ENCODE measurements at regions not wholly inside any gene's neighbourhood (a gene's known extent, or its start where the extent isn't known, plus 50 kb on each side); places are given as distances from the start of the nearest gene placed in this dataset.
A peak's percentile ranks its signal among the peaks of the same experiment; 100 is the strongest.
"Not testable (repeated sequence)": the region's sequence is repeated elsewhere in the genome, so short reads cannot be mapped to it uniquely, and the experiment has no call there.

DNA sequence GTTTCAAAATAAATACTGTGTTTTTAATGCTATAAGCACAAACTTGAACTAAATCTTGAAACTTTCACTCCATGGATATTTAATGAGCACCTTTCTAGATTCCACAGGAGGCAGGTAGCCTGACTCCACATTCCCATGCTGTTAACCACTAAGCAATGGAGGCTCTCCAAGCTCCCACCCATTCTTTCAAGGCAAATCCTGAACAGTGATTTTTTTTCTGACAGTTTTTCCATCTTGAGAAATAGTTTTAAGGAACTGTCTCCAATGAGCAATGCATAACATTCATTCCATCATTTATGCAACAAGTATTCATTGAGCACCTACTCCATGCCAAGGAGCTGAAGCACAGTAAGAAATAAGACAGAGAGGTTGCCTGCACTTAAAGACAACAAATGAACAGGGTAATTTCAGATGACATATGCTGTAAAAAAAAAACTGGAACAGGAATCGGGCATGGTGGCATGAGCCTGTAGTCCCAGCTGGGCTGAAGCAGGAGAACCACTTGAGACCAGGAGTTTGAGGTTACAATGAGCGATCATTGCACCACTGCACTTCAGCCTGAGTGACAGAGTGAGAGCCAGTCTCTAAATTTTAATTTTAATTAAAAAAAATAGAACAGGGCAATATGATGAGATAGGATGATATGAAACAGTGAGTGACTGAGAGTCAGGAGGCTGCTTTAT, 102.3 kb upstream of the CPSF6 start:
- DNase-seq: no peak

DNA sequence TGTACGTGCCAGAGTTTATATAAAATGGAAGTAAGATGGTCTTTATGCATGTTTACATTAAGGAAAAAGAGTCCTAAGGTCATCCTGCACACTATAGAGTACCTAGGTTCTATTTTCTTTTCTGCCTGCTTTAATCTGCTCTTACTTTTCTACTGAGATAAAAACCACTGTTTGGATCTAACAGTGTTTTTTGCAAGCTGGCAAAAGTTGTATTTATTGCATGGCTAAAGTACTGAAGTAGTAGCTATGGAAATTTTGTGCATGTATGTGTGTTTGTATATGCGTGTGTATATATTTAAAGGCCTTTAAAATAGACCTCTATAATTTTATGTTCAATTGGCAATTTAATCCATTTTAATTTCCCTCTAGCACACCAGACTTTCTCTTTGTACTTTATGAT, 98.3 kb upstream of the CPSF6 start:
- no peak for DNase-seq

- DNase-seq: no peak
These were observed 90.1 kb upstream of the CPSF6 start for GRCh38 chr12:69149270-69149669.

- DNase-seq: no peak
These were observed 89.1 kb upstream of the CPSF6 start for GRCh38 chr12:69150083-69150795.

DNA sequence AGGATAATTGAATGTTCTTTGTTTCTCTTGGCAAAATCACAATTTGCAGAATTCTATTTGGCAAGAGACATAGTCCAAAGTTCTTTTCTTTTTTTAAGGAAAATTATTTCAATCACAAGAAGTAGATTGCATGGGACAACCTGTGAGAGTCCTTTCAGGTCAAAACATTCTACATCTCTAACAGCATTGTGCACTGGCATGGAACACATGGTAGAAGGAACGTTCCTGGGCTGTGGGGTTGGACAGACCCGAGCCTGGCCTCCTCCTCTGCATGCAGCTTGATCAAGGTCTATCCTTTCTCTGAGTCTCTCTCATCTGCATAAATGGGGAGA, 88.6 kb upstream of the CPSF6 start:
- DNase-seq: no peak

DNA sequence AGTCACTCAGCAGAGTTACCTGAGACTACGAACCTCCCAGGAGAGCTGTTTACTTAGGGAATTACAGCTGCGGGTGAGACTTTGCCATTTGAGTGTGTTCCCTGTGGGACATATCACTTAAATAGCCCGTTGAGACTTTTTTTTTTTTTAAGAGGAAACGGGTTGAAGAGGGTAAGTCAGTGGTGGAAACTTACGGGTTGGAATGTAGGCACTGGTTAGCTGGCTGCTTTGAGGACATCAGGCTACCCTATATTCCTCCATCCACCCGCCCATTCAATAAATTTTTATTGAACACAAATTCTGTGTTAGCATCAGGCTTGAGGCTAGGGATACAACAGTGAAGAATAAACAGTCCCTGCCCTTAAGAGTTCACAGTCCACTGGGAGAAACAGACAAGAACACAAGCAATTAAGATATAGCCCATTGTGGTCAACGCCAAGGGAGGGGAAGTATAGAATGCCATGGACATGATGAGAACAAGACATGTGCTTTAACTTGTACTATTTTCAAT, 88.1 kb upstream of the CPSF6 start:
- DNase-seq: no peak

- peak; percentile 49 to 78 (median 64) for DNase-seq
These were observed 84.6 kb upstream of the CPSF6 start for GRCh38 chr12:69154585-69155363.

DNA sequence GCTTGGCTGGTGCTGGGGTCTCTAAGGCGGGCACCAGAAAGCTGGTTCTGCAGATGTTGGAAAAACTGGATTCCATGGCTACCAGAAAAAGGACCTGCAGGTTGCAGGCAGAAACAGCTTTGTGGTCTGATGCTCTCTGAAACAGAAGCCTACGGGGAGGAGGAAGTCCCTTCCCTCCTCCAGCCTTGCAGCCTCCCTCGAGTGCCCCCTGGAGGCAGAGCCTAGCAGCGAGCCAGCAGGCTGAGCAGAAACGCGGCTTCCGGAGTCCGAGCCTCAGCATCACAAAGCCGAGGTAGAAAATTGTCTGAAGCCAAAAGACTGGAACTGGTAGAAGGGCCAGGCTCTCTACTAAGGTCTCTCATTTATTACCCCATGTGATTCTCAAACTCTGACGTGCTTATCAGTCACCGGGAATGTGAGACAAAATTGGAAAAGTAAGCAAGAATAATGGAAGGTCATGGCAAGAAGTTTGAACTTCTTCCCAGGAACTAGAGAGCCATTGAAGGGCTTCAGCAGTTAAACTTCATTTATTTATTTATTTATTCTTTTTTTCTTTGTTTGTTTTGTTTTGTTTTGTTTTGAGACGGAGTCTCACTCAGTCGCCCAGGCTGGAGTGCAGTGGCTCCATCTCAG, 82.2 kb upstream of the CPSF6 start:
- peak; percentile 69 to 90 (median 78) for DNase-seq

DNA sequence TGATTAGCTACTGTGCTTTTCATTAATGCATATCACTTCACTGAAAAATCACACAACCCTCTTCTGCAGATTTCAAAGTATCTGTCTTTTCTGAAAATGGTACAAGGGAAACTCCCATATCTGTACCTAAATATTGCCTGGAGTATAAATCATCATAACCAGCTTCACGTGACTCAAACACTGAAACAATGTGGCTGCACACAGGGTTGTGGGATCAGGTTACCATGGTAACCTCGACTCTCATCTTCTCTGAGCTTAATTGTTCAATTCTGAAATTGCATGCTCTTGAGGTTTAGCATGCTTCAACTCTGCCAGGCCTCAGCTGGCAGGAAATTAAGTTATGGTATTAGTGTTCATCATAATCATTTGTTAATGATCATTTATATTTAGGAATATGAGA, 77.5 kb upstream of the CPSF6 start:
- DNase-seq: peak in 2 of 5 donors; percentile 12 to 80

DNA sequence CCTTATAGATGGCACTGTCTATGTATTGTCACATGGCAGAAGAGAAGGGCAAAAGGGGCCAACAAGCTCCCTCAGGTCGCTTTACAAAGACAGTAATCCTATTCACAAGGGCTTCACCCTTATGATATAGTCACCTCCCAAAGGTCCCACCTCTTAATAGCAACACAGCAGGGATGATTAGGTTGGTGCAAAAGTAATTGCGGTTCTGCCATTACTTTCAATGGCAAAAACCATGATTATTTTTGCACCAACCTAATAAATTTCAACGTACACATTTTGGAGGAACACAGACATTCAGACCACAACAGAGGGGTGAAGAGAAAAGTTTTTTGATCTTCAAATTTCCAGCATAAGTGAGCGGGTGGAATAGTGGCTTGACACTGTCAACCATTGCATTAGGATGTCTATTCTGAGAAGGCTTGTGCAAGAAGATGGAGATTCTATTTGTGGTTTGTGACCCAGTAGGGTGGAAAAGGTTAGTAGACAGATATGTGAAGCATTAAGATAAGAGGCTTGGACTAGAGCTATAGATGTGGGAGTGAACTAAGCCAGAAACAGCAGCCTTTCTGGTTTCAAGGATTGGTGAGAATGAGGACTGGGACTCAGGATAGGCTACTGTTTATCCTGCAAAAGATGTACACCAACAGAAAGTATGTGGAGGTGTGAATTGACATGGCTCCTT, 75.5 kb upstream of the CPSF6 start:
- no peak for DNase-seq

DNA sequence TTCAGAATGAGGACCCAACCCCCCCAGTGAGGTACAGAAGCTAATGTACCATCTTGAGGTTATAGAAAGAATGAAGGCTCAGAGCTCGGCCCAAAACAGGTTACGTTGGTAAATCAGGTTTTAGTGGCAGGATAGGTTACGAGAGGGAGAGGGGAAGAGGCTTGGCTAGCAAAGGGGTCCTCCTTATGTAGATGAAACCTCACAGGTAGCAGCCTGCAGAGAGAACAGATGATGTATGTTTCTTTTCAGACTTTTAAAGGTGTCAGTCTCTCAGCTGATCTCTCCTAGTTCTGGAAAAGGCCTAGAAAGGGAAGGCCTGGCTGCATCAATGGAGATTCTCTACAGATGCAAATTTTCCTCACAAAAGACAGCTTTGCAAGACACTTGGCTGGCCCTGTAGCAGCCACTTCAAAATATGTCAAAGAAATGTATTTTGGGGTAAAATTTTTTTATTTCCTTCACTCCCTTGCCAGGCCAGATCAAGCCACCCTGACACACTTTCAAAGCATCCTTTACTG, 71.7 kb upstream of the CPSF6 start:
- no peak for DNase-seq

- DNase-seq: no peak
These were observed 71.0 kb upstream of the CPSF6 start for GRCh38 chr12:69168363-69168762.

- no peak for DNase-seq
These were observed 70.5 kb upstream of the CPSF6 start for GRCh38 chr12:69168828-69169227.

- no peak for DNase-seq
These were observed 69.1 kb upstream of the CPSF6 start for GRCh38 chr12:69170293-69170692.

- DNase-seq: no peak
These were observed 67.5 kb upstream of the CPSF6 start for GRCh38 chr12:69171881-69172280.

GRCh38 chr12:69172491-69172890, 66.9 kb upstream of the CPSF6 start:
- DNase-seq: no peak

- no peak for DNase-seq
These were observed 66.0 kb upstream of the CPSF6 start for GRCh38 chr12:69173368-69173767.

- DNase-seq: no peak
These were observed 59.6 kb upstream of the CPSF6 start for GRCh38 chr12:69179786-69180185.

DNA sequence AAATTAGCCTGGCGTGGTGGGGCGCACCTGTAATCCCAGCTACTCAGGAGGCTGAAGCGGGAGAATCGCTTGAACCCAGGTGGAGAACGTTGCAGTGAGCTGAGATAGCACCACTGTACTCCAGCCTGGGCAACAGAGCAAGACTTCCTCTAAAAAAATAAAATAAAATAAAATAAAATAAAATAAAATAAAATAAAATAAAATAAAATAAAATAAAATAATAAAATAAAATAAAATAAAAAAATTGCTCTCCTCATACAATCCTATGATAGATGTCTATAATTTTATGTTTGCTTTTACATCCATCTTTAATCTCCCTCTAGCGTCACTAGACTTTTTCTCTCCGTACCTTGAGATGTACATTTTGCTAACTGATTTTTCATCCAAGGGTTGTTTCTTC, 51.8 kb upstream of the CPSF6 start:
- not testable (repeated sequence) for DNase-seq

- no peak for DNase-seq
These were observed 49.9 kb upstream of the CPSF6 start for GRCh38 chr12:69189378-69189978.
